Bone marrow (tissue), 2 donors: ENCODE measurements at regions not wholly inside any gene's neighbourhood (a gene's known extent, or its start where the extent isn't known, plus 50 kb on each side); places are given as distances from the start of the nearest gene placed in this dataset.

Source experiments
- DNase-seq, 2 donors: peaks; one replicate each; lab custom pipeline; 2025; lab: John Stamatoyannopoulos, UW

DNA sequence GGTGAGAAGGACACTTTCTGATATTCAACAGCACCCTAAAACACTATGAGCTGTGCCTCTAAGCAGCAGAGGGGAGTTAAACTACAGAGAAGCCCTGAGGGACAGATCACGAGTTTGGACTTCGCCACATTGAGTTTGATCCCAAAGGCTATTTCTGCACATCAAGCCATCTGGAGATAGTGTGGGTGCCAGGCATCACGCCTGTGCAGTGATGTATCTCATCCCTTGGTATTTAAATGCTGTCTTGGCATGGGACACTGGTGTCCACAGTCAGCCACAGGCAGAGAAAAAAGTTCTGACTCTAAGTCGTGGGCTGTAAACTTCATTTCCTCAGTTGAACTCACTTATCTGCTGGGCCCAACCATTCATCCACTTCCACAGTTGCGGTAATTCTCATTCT lies 742.3 kb upstream of the CELF4 start:
- no peak for DNase-seq

GRCh38 chr18:38305961-38306360 lies 740.4 kb upstream of the CELF4 start:
- DNase-seq, result no peak

DNA sequence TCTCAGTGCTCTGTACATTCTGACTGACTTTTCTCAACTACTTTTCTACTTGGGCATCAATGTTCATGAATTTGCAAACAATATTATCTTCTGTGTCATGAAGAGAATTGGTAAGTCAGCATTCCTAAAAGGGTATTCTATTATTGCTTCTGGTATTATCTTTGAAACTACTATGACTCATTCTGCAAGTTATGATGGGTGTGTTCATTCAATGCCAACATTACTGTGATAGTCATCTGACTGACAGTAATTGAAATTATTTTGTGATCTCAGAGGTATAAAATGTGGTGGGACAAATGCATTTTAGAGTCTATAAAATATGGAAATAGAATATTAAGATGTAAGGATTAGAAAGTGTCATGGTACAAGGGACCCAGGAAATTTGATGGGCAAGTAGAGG lies 736.0 kb upstream of the CELF4 start:
- no peak for DNase-seq

DNA sequence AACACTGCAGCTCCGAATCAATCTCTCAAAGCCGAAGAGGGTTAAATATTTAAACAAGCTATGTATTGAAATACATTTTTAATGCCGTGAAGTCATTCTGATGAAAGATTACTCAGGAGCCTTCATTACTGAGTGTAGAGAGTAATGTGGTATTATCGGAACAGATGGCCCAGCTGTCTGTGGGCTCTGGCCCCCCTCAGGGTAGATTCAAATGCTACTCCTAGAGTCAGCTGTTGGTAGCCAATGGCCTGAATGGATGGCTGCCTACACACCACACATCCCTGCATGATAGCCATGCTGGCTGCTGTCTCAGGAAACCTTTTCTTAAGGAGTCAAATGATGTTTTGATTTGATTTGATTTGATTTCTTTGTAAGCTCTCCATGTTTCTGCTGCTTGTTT lies 732.3 kb upstream of the CELF4 start:
- DNase-seq, result no peak

DNA sequence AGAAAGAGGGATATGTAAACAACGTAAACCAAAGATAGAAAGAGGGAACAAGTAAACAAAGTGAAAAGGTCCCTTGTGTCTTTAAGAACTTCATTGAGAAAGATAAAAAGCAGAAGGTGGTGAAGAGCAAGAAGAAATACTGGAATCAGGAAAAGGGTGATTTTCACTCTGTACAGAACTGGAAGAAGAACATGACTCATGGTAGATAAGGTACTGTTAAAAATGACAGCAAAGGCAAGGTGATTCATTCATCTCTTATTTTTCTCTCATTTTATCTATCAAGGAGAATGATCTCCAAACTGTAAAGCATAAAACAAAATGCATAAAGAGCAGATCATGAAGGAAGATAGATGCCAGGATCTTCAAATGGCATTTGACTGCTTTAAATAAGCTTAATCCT lies 724.6 kb upstream of the CELF4 start:
- DNase-seq, result no peak

DNA sequence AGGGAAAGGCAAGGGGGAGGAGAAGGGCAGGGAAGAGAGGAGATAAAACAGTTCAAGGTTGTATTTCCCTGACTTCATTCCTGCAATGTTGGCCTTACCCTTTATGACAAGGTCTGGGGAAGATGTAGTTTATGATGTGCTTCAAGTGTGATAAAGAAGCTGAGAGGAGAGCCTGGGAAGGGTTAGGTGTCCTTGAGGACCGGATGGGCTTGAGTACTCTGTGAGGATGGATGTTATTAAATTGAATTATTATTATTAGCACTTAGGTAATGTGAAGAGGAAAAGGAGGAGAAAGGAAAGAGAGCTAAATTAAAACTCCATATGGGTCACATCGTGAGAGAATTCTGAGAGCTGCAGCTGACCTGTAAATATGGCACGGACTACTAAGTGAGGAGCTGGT lies 719.4 kb upstream of the CELF4 start:
- DNase-seq, result no peak

DNA sequence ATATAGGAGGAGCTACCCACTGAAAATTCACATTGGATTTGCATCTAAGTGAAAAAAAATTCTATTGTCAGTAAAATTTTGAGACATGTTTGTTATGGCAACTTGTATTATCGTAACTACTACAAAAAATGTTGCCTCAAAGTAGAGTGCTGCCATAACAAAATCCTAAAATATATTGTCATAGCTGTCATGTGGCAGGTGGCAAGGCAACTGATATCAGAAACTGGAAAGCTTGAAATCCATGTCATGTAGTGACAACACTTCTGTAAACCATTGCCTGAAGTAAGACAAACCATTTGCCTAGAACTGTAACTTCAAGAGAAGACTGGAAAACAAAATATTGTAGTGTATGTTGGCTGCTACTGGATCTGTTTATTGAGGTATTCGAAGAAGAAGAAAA lies 697.5 kb upstream of the CELF4 start:
- DNase-seq, result no peak

DNA sequence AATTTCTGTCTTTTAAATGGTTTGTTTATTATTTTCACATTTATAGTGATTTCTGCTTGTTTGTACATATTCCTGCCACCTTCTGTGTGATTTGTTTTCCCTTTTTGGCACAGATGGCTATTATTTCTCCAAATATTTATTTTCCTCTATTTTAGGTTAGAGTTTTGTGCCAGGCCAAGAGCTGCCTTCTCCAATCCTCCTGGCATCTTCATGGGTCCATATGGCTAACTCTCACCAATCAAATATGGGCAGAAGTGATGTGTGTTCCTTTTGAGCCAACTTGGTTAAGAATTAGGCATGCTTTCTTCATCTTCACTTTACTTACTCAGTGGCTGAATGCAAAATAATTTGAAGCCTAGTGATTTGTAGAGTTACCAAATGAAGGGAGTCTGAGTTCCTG lies 697.1 kb upstream of the CELF4 start:
- DNase-seq, result no peak

DNA sequence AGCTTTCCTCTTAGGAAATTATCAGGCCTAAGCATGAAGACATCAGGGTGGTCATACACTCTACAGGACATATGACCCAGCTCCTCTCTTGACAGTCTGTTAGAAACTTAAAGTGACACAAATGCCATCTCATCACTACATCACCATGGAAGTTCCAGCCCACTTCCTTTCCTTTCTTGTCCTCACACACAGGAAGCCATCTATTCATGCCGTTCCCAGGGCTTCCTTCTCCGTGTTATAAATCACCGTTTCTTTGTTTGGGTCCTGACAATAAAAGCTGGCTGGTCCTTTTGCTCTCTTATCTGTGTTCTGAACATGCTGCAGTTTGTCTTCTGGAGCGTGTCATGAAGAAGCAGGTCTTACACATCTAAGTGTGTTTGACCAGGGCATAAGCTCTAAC lies 692.1 kb upstream of the CELF4 start:
- DNase-seq, result peak in 1 of 2 donors; percentile 54

GRCh38 chr18:38256366-38256765 lies 690.8 kb upstream of the CELF4 start:
- DNase-seq, result no peak

DNA sequence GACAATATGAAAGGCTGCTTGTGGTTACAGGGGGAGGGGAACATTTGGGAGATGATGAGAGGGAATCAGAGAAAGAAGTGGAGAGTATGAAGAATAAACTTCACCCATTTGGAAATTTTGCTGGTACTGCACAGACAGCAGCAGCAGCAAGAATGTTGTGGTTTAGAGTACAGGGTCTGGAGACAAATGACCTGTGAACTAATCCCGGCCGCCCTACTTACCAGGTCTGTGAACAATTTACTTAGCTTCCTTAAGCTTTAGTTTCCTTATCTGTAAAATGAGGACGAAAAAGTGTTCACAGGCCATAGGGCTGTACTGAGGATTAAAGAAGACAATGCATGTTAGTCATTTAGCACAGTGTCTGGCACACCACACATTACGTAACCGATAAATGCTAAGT lies 685.4 kb upstream of the CELF4 start:
- no peak for DNase-seq

GRCh38 chr18:38244480-38244879 lies 678.9 kb upstream of the CELF4 start:
- DNase-seq, result no peak

DNA sequence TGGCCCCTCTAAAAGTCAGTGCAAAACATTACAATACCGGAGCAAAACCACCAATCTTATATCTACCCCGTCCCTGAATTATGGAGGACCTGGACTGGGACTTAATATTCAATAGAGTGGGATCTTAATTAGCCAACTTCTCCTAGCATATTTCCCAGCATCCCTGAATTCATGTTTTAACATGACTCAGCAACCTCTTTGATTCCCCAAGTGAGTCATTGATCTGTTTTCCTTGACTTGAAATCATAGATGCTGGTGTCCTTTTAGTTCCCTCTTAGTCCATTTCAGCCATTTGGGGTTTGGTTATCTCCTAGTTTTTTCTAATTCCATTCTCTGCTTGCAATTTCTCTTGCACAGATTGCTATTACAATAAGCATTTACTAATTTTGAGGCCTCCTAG lies 677.7 kb upstream of the CELF4 start:
- no peak for DNase-seq

- no peak for DNase-seq
These were observed 676.1 kb upstream of the CELF4 start for GRCh38 chr18:38241736-38242135.

DNA sequence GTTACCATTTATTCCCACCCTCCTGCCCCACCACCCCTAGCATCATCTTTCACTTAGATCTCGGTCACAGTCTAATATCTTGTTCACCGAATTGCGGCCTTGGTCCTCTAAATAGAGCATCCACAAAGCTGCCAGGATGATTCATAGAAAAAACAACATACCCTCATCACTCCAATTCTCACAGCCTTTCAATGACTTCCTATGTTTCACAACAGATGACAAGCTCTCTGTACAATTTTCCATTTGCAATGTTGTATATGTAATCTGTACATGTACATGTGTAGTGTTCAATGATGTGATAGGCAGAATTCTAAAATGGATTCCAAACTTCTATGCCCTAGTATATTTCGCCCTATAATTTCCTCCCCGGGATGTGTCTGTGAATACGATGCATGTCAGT lies 675.6 kb upstream of the CELF4 start:
- DNase-seq, result no peak

DNA sequence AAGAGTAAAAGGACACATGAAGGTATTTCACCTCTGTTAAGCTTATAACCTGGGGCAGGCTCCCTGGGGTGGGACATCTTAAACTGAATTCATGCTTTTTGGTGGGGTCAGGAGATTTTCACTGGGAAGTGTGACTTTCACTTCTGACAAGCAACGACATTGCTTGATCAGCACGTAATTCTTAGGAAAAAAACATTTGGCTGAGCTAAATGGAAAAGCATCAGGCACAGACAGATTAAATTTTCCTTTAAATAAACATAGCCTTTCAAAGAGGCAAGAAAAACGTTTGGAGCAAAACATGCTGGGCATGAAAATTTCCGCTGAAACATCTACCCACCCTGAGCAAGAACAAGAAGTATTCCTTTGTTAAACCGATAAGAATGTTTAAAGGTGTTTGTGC lies 674.0 kb upstream of the CELF4 start:
- DNase-seq, result no peak

- no peak for DNase-seq
These were observed 672.2 kb upstream of the CELF4 start for GRCh38 chr18:38237796-38238195.

GRCh38 chr18:38221476-38222100 lies 656.0 kb upstream of the CELF4 start:
- DNase-seq, result no peak

- DNase-seq, result no peak
These were observed 633.4 kb upstream of the CELF4 start for GRCh38 chr18:38198956-38199355.

DNA sequence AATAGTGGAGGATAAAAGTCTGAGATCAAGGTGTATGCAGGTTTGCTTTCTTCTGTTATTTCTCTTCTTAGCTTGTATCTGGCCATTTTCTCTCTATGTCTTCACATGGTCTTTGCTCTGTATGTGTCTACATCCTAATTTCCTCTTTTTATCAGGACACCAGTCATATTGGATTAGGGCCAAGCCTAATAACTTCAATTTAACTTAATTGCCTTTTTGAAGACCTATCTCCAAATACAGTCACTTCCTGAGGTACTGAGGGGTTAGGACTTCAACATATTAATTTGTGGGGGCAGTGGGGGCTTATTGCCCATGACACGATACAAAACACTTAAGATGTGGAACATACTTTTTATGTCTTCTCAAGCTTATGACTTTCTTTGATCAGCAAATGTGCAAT lies 632.9 kb upstream of the CELF4 start:
- DNase-seq, result no peak

DNA sequence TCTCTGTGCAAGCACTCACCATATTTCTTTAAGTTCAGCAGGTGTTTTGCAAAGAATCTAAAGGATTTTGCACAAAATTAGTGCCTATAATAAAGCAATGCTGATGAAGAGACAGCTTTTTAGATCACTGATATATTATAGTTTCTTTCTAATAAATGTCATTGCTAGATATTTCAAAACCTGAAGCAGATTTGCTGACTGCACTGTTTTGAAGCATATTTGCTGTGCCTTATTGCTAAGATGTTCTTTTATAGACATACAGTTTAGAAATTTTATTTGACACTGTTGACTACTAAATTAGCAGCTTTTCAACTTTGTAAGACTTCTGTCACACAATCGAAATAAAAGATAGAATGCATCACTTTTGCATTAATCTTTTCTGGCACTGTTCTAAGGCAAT lies 620.9 kb upstream of the CELF4 start:
- DNase-seq, result no peak

GRCh38 chr18:38174594-38174993 lies 609.0 kb upstream of the CELF4 start:
- DNase-seq, result no peak

DNA sequence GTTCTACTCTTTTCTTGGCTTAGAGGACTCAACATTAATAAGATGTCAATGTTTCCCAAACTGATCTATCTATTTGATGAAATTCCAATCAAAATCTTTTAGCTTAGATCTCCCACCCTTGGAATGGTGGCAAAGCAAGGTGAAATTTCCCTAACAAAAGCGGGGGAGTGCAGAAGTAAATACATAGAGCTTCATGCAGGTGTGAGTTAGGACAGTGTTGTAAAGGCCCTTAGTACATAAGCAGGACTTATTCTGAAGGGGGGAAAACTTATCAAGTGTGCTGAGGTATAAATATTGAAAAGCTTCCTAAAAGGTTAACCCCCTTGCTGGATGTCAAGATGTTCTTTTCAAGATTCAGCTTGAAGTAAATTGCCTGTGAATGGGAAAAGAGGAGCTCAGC lies 608.6 kb upstream of the CELF4 start:
- no peak for DNase-seq

- DNase-seq, result no peak
These were observed 605.2 kb upstream of the CELF4 start for GRCh38 chr18:38170845-38171244.

DNA sequence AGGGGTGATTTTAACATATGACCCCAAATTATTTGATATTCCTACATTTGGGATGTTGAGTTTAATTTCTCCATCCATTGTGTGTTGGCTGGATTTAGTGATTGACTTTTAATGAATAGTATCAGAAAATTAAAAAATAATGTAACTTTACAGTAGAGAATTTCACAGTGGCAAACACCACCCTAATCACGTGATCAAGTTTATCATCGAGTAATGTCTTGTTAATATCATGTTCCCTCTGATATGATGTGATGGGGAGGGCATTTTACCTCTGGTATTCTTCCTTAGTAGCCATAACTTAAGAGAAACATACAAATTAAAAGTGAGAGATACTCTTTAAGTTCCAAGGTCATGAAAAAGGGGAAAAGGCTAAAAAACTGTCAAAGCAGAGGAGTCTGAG lies 602.0 kb upstream of the CELF4 start:
- no peak for DNase-seq
